Subcutaneous abdominal adipose tissue (tissue), 5 donors: ENCODE measurements at regions not wholly inside any gene's neighbourhood (a gene's known extent, or its start where the extent isn't known, plus 50 kb on each side); places are given as distances from the start of the nearest gene placed in this dataset.

ENCODE experiments used
- H3K27ac ChIP-seq: one replicate; pipeline ENCODE4 v1.7.0; 2013; ENCODE audit warnings: low read depth, mild to moderate bottlenecking, inconsistent platforms, low read length, moderate library complexity
- H3K27me3 ChIP-seq, 5 donors: one replicate each; pipeline ENCODE4 v1.7.0; 2013; ENCODE audit warnings: low read length in 5 of 5, inconsistent platforms in 1 of 5; ENCODE audit not compliant: control insufficient read depth in 5 of 5, insufficient read depth in 4 of 5
- H3K36me3 ChIP-seq, 5 donors: one replicate each; pipeline ENCODE4 v1.7.0; 2013; ENCODE audit warnings: low read length in 5 of 5; ENCODE audit not compliant: control insufficient read depth in 5 of 5, insufficient read depth in 5 of 5
- H3K4me1 ChIP-seq, 5 donors: one replicate each; pipeline ENCODE4 v1.7.0; 2013; ENCODE audit warnings: low read length in 5 of 5, mild to moderate bottlenecking in 3 of 5, moderate library complexity in 1 of 5; ENCODE audit not compliant: control insufficient read depth in 5 of 5, insufficient read depth in 5 of 5
- H3K4me3 ChIP-seq, 5 donors: one replicate each; pipeline ENCODE4 v1.7.0; 2013; ENCODE audit warnings: low read length in 5 of 5, low read depth in 1 of 5
- H3K9ac ChIP-seq, 5 donors: one replicate each; pipeline ENCODE4 v1.7.0; 2013; ENCODE audit warnings: low read length in 5 of 5, mild to moderate bottlenecking in 4 of 5, moderate library complexity in 3 of 5
- H3K9me3 ChIP-seq, 5 donors: one replicate each; pipeline ENCODE4 v1.7.0; 2013; ENCODE audit warnings: low read length in 5 of 5; ENCODE audit not compliant: control insufficient read depth in 5 of 5
- donor health status: healthy.
- donor health status: healthy.
- donor health status: healthy.
- donor health status: healthy.
- donor health status: healthy.

- Histone ChIP-seq H3K4me1 (no peaks in the 10 kb centered on the region), H3K9me3 (no peaks in the 10 kb centered on the region), H3K9ac (no peak overlapping the region), H3K4me3 (no peak overlapping the region), H3K27ac (no peak overlapping the region), H3K36me3 (no peaks in the 10 kb centered on the region), H3K27me3 (no peaks in the 10 kb centered on the region)
Measured at GRCh38 chr13:59584761-59585670, 578.7 kb downstream of the DIAPH3 start.

- no peak overlapping the region for H3K4me3 ChIP-seq
- H3K4me1 ChIP-seq = no peaks in the 10 kb centered on the region
- H3K27me3 ChIP-seq = no peaks in the 10 kb centered on the region
- H3K9ac ChIP-seq = no peak overlapping the region
- H3K27ac ChIP-seq = no peak overlapping the region
- H3K36me3 ChIP-seq = no peaks in the 10 kb centered on the region
- H3K9me3 ChIP-seq = no peaks in the 10 kb centered on the region
Measured at GRCh38 chr13:59587030-59587429, 576.7 kb downstream of the DIAPH3 start.

- Histone ChIP-seq H3K4me1 (no peaks in the 10 kb centered on the region), H3K27me3 (no peaks in the 10 kb centered on the region), H3K36me3 (no peaks in the 10 kb centered on the region), H3K27ac (no peak overlapping the region), H3K4me3 (no peak overlapping the region), H3K9me3 (no peaks in the 10 kb centered on the region), H3K9ac (no peak overlapping the region)
Measured at GRCh38 chr13:59587971-59588716, 575.6 kb downstream of the DIAPH3 start.

- no peaks in the 10 kb centered on the region for H3K4me1 ChIP-seq
- H3K9me3 ChIP-seq = no peaks in the 10 kb centered on the region
- no peaks in the 10 kb centered on the region for H3K36me3 ChIP-seq
- H3K9ac ChIP-seq = no peak overlapping the region
- H3K27ac ChIP-seq = no peak overlapping the region
- H3K27me3 ChIP-seq = no peaks in the 10 kb centered on the region
- no peak overlapping the region for H3K4me3 ChIP-seq
Measured at GRCh38 chr13:59588717-59589067, 575.0 kb downstream of the DIAPH3 start.

GRCh38 chr13:59601993-59602392, 561.7 kb downstream of the DIAPH3 start:
- Histone ChIP-seq H3K9ac (no peak overlapping the region), H3K4me1 (no peaks in the 10 kb centered on the region), H3K9me3 (peaks cover 3 to 13% (median 4%) of the 10 kb centered on the region in 5 donors), H3K27ac (no peak overlapping the region), H3K27me3 (no peaks in the 10 kb centered on the region), H3K36me3 (no peaks in the 10 kb centered on the region), H3K4me3 (no peak overlapping the region)

GRCh38 chr13:59603646-59604045, 560.1 kb downstream of the DIAPH3 start:
- H3K27me3 ChIP-seq = no peaks in the 10 kb centered on the region
- no peak overlapping the region for H3K9ac ChIP-seq
- H3K27ac ChIP-seq = no peak overlapping the region
- no peaks in the 10 kb centered on the region for H3K4me1 ChIP-seq
- no peaks in the 10 kb centered on the region for H3K36me3 ChIP-seq
- no peak overlapping the region for H3K4me3 ChIP-seq
- peaks cover 0 to 8% (median 3%) of the 10 kb centered on the region in 5 donors for H3K9me3 ChIP-seq

- Histone ChIP-seq H3K27me3 (no peaks in the 10 kb centered on the region), H3K4me3 (no peak overlapping the region), H3K27ac (no peak overlapping the region), H3K9me3 (no peaks in the 10 kb centered on the region), H3K9ac (no peak overlapping the region), H3K36me3 (no peaks in the 10 kb centered on the region), H3K4me1 (no peaks in the 10 kb centered on the region)
Measured at GRCh38 chr13:59607172-59607571, 556.6 kb downstream of the DIAPH3 start.

GRCh38 chr13:59607780-59608233, 555.9 kb downstream of the DIAPH3 start:
- H3K36me3 ChIP-seq = no peaks in the 10 kb centered on the region
- no peak overlapping the region for H3K4me3 ChIP-seq
- H3K27me3 ChIP-seq = no peaks in the 10 kb centered on the region
- no peaks in the 10 kb centered on the region for H3K4me1 ChIP-seq
- H3K9me3 ChIP-seq = no peaks in the 10 kb centered on the region
- H3K27ac ChIP-seq = no peak overlapping the region
- no peak overlapping the region for H3K9ac ChIP-seq

GRCh38 chr13:59609421-59609820, 554.3 kb downstream of the DIAPH3 start:
- no peaks in the 10 kb centered on the region for H3K36me3 ChIP-seq
- no peaks in the 10 kb centered on the region for H3K4me1 ChIP-seq
- H3K4me3 ChIP-seq = no peak overlapping the region
- no peaks in the 10 kb centered on the region for H3K27me3 ChIP-seq
- no peaks in the 10 kb centered on the region for H3K9me3 ChIP-seq
- H3K9ac ChIP-seq = no peak overlapping the region
- H3K27ac ChIP-seq = no peak overlapping the region
